ENCODE measurements at regions not wholly inside any gene's neighbourhood (a gene's known extent, or its start where the extent isn't known, plus 50 kb on each side); places are given as distances from the start of the nearest gene placed in this dataset.
"Not testable (repeated sequence)": the region's sequence is repeated elsewhere in the genome, so short reads cannot be mapped to it uniquely, and the experiment has no call there.

DNA sequence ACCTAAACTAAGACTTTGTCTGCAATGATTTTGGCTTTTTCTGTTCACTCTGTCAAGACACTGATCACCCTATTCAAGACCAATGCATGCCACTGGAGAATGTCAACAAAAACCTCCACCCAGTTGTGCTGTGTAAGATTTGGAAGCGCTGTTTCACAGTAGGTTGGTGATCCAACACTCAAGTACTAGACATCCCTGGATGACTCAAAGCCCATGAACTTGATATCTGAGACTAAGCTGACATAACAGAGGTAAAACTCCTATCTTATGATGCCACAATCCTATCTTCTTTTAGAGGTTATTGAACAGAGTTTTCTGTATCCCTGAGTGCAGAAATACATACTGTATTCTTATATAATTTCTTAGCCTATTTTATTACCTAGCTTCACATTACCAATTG, 251.3 kb upstream of the ETAA1 start:
- DNase-seq (ENCODE audit: low read depth in 3 of 3, low spot score in 2 of 3): no peak

DNA sequence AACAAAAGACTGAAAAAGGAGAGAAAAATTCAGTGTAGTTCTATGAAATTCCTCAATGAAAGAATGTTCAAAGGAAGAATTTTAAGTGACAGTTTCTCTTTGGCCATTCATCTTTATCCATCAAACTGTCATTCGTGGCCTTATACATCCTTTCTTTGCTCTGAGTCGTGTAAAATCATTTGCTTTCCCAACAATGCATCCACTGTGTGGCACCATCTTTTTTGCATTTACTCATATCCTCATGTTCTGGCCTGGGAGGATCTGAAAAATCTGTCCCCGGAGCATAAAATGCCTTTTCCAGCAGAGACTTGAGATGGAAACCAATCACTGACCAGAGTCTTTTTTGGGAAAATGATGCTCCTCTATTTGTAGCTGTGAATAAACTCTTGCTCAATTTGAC, 240.3 kb upstream of the ETAA1 start:
- no peak for DNase-seq (ENCODE audit: low read depth in 3 of 3, low spot score in 2 of 3)

DNA sequence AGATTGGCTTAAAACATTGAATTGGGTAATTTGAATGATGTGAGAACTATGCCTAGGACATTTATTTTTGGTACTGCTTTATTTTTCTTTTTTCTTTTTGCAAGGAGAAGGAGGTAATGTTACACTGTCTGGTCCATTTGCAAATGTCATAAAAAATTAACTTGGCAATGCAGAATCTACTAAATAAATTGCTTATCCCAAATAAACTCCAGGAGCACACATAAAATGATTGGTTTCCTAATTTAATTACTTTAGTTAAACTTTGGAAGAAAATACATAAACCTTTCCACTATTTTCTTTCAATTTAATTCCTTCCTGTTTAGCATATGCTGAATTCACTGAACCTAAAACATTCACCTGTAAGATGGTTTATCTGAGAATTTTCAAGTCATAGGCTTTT, 238.4 kb upstream of the ETAA1 start:
- DNase-seq (ENCODE audit: low read depth in 3 of 3, low spot score in 2 of 3): no peak

DNA sequence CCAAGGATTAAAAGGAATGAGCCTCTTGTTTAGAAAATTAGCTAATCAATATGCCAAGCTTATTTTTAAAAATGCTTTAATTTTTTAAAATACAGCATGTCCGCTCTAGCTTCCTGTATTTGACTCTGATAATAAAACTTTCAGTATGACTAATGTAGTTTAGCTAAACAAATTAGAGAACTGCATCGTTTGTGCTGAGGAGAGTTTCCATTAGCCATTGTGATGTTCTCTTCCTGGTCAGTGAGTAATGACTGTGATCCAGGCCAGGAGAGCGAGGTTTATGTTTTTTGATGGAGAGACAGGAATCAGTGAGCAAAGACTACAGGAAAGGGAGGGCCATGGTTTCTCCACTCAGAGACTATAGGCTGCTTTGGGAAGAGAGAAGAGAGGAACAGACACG, 237.2 kb upstream of the ETAA1 start:
- DNase-seq (ENCODE audit: low read depth in 3 of 3, low spot score in 2 of 3): peak in 1 of 3 donors; percentile 6

DNA sequence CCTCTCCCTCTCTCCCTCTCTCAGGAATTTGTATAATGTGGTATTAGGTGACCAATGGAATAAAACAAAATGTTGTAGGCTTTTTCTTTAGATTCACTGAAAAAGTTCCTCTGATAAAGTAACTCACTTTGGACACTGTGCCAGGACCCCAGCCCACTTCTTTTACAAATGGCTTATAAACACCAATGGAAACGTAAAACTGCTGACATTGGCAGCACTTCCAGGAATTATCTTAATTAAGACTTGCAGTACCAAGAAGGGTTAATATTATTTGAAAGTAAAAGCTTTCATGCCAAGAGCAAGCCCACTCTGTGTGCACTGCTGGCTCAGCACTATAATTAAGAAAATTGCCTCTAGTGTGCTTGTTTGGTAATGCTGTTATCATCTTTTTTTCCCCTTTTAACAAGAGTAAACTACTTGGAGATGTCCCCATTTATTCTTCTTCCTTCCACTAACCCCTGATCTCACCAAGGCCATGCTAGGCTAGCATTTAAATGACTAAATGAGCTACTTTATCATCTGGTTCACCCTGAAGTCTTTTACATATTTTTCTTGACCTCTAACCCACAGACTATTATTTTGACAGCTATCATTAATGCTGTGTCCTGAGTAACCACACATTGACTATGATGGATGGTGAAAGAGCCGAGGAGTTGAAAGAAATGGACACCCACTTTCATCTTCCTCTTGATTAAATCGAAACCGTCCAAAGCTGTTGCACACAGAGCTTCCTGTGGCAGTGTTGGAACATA, 232.2 kb upstream of the ETAA1 start:
- DNase-seq (ENCODE audit: low read depth in 3 of 3, low spot score in 2 of 3): no peak

DNA sequence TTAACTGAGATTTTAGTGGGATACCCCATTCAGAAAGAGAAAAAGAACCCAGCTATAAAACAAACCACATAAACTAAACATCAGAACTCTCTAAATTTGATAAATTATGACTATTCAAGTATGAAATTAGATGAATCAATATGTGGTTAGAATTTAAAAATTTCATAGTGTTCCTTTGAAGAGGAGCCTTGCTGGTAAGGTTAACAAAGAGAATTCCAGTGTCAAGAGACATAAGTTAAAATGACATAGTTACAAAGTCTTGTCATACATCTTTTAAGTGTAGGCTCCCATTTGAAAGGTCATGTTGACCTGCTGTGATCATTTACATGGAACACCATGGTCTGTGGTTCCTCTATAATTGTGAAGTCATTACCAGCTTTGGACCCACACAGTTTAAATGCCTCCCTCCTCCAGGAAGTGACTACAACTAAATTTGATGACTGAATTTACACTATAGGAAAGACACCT, 231.6 kb upstream of the ETAA1 start:
- no peak for DNase-seq (ENCODE audit: low read depth in 3 of 3, low spot score in 2 of 3)

DNA sequence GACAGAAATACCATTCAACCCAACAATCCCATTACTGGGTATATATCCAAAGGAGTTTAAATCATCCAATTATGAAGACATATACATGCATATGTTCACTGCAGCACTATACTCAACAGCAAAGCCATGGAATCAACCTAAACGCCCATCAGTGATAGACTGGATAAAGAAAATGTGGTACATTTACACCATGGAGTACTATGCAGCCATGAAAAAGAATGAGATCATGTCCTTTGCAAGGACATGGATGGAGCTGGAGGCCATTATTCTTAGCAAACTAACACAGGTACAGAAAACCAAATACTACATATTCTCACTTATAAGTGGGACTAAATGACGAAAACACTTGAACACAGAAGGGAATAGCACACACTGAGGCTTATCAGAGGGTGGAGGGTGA, 230.6 kb upstream of the ETAA1 start:
- DNase-seq (ENCODE audit: low read depth in 3 of 3, low spot score in 2 of 3): not testable (repeated sequence)

DNA sequence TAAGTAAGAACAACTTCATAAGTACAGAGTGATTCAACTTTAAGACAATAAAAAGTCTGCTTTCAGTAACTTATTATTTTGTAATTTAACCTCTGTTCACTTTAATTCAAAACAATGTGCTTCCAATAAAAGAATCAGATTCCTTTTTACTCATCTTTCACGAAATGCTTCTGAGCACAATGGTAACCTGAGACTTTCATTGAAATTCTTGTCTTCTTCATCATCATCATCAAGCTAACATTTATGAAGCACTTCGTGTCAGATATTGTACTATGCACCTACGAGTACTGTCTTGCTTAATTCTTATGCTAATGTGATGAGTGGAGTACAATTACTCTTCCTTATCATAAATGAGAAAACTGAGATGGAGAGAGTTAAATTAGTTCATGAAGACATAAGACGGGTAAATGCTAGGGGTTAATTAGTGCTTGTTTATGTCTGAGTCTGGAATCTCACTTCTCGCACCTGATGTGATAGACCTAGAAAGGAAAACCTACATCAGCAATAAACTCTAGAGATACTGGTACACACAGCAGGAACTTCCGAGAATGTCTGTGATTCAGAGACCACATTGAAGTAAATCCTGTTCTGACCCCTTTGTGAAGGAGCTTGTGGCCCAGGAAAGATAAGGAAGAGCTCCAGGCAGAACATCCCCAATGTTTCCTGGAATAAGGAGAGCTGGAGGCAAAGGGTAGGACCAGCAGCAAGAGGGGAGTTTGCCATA, 227.6 kb upstream of the ETAA1 start:
- DNase-seq (ENCODE audit: low read depth in 3 of 3, low spot score in 2 of 3): no peak

DNA sequence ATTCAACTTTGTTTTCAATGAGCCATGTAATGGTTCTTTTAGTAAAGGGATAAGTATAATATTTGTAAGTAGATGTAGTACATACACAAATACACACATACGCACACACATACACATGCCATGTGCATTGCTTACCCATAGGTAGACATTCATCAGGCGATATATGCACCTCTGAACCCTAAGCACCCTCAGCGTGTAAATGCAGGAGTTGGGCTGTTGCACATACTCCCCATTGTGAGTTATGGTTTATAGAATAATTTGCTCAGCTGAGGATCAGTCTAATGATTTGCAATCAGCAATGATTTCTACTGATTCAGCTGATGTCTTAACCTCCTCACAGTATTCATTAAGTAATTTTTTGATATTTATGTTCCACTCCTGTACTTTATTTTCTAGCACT, 217.6 kb upstream of the ETAA1 start:
- no peak for DNase-seq (ENCODE audit: low read depth in 3 of 3, low spot score in 2 of 3)

DNA sequence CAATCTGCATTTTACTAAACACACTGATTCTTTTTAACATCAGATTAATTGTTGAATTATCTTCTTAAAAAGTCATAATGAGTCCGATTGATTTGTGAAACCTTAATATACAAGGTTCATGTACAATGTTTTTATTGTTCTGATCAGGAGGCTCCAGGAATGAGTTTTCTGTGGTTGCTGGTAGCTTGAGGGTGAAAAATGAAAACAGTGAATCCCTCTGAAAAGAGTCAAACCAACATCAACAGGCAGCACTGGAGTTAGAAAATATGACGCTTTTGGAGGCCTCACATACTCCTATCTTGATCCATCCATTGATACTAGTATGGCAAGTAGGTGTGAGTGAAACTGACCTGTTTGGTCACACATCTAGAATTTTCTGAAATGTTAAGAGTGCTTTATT, 216.3 kb upstream of the ETAA1 start:
- no peak for DNase-seq (ENCODE audit: low read depth in 3 of 3, low spot score in 2 of 3)

DNA sequence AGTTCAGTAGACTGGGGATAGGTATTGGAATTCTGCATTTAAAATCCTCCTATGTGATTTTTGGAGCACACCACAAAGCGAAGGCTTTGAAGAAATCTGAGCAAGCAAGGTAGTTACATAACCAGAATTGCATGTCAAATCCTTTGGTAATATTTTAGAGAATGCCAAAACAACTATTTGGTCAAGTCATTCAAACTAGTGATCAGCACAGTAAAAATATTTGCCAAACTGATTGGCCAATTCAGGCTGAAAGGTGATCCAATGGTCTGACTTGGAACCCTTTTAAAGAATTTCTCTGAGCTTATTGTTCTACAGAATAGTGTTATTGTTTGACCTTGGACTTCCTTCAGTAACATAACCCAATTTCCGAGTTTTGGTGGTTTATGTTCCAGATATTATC, 214.2 kb upstream of the ETAA1 start:
- no peak for DNase-seq (ENCODE audit: low read depth in 3 of 3, low spot score in 2 of 3)

DNA sequence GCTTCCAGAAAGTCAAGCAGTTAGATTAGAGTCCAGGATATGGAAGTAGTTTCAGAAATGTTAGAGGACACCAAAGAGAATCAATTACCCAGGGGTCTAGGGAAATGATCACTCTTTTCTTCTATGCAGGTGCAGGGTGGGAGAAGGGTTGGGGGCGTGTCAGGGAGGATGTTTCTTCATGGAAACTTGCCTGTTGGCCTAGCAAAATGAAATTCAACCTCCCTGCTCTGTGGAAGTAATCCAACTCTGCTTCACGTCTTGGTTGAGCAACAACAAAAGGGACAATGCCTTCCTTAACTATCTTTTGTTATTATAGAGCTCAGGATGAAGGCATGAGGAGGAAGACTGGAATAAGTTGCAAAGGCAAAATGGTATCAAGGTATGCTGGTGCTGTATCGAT, 210.8 kb upstream of the ETAA1 start:
- DNase-seq (ENCODE audit: low read depth in 3 of 3, low spot score in 2 of 3): peak in 1 of 3 donors; percentile 18

DNA sequence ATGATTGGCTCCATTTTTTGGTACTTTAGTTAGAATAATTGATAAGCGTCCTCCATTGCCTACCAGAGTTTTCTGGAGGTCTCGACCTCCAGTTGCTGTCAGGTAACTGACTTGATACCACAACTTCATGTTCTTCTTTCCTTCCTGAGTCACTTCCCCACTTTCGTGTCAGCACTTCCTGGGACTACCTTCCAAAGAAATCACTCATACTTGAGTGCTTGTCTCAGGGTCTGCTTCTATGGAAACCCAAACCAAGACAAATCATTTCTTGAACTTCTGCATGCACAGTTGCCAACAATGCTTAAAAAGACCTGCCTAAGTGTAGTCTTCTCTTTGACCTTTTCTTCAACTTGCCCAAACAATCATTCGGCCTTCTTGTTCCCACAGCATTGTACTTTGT, 210.3 kb upstream of the ETAA1 start:
- no peak for DNase-seq (ENCODE audit: low read depth in 3 of 3, low spot score in 2 of 3)

DNA sequence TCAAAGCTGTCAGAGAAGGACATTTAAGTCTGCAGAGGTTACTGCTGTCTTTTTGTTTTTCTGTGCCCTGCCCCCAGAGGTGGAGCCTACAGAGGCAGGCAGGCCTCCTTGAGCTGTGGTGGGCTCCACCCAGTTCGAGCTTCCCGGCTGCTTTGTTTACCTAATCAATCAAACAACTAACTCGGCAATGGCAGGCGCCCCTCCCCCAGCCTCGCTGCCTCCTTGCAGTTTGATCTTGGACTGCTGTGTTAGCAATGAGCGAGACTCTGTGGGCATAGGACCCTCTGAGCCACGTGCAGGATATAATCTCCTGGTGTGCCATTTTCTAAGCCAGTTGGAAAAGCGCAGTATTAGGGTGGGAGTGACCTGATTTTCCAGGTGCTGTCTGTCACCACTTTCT, 201.8 kb upstream of the ETAA1 start:
- not testable (repeated sequence) for DNase-seq (ENCODE audit: low read depth in 3 of 3, low spot score in 2 of 3)

DNA sequence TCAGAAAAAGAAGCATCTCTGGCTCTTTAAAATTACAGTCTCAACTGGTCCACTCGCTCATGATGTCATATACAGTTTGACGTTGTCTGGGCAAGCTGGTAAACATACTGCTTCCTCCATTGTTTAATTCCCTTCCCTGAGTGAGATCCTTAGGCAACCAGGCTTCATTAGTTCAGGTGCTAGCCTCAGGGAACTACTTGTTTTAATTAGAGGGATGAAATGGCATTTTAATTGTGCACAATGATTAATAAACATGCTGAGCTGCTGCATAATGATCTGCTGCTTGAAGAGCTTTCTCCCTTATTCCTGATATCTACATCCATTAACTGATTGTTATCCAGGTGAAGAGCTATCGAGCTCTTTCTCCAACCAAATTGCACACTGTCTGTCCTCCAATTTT, 195.6 kb upstream of the ETAA1 start:
- DNase-seq (ENCODE audit: low read depth in 3 of 3, low spot score in 2 of 3): no peak

DNA sequence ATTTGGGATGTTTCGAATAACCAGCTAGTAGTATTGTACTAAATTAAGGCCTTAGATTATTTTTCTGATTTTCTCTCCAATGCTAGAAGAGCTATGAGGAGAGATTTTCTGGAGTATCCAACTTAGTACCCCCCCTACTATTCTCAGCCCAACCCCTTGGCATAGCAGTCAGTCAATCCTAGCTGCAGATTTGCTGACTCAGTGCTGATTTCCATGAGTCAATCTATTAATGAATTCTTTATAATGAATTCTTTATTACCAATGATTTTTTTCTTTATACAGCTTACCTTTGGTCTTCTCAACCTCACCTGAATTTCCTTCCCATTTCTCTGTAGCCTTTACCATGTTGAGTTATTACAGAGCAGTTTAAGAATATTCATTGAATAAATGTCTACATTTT, 192.8 kb upstream of the ETAA1 start:
- no peak for DNase-seq (ENCODE audit: low read depth in 3 of 3, low spot score in 2 of 3)

DNA sequence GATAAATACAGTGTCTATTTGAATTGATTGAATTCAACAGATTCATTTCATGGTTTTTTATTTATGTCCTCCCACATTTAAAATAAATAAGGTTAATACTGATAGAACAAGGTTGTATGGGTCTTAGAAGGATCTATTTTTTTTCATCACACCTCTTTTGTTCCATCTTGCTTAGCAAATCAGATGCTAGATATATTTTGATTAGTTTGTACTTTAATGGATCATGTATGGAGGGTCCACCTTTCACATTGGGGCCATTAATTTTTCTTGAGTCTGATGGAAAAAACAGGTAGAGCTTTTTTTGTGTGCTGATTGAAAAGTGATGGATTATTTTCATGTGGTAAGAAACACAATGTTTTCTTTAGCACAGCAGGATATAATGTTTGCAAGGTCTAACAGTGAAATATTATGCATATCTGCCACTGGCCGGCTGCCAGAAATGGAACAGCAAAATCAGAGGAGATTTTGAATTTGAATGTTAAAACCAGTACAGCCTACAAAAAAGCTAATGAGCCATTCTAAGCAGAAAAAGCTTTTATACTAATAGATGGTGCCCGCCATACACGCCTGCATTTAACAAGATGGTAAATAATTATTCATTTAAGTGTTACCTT, 188.1 kb upstream of the ETAA1 start:
- no peak for DNase-seq (ENCODE audit: low read depth in 3 of 3, low spot score in 2 of 3)

DNA sequence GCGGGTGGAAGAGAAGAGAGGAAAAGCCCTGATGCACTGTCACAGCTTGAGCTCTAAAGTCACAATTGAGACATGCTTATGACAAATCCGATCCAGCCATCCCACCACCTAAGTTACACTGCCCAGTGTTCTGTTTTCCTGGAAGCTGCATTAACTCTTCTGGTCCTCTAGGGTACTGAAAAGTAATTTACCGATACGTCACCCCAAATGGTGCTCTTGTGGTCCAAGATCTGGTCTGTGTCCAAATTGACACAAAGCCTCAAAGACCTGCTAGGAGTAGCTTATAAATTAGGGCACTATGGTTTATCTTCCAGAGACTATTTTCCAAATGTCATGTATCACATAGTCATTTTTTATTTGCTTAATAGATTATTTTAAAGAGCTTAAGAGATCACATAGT, 186.7 kb upstream of the ETAA1 start:
- no peak for DNase-seq (ENCODE audit: low read depth in 3 of 3, low spot score in 2 of 3)

DNA sequence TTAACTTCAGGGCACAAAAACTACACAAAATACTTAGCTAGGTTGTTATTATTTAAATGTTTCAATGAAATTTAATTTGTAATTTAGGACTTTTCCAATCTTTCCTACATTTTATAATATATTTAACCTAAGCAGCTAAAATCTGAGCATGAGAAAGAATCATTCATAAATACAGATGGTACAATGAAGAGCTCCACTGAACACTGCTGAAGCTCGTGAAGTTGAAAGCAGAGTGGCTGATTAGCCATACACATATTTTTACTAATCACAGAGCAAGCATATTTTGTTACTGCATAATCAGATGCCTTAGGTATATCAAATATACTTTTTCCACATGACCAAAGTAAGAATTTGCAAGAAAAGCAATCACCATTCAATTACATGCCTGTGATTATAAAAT, 184.9 kb upstream of the ETAA1 start:
- no peak for DNase-seq (ENCODE audit: low read depth in 3 of 3, low spot score in 2 of 3)

DNA sequence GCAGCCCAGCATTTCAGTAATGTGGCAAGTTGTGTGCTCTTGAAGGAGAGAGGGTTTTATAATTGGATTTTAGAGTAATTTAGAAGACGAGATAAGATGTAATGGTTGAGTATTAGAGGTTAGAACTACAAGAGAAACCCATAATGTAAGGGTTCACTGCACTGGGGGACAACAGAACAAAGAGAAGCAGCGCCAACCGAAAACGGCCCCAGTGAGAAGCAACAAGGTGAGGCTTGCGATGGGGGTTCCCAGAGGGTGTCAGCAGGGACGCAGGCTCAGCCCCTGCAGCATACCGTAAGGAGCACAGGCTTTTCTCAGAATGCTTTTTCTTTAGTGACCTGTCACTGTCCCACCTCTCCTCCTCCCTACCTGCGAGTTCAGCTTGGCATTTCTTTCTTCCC, 183.9 kb upstream of the ETAA1 start:
- no peak for DNase-seq (ENCODE audit: low read depth in 3 of 3, low spot score in 2 of 3)

DNA sequence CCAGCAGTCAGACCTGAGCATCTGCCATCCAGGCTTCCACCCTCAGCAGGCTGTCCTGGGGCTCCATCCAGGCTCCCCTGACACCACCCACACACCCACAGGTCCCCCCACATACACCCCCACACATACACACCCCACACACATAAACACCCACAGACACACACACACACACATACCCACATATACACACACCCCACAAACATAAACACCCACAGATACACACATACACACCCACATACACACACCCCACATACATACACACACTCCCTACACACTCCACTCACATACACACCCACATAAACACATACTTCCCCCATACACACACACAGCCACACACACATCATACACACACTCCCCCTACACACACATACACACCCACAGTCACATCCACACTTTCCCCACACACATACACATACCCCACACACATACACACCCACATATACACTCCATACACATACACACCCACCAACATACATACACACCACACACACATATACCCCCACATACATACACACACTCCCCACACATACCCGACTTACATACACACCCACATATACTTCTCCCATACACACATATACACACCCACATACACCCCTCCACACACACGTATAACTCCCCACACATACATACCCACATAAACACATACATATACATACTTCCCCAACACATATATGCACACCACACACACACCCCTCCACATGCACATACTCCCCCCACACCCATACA, 183.3 kb upstream of the ETAA1 start:
- DNase-seq (ENCODE audit: low read depth in 3 of 3, low spot score in 2 of 3): no peak
